Ishikawa (cell line): ENCODE measurements at regions not wholly inside any gene's neighbourhood (a gene's known extent, or its start where the extent isn't known, plus 50 kb on each side); places are given as distances from the start of the nearest gene placed in this dataset.

Source experiments
- CREB1 ChIP-seq: IDR thresholded peaks from 2 replicates; pipeline ENCODE4 v1.6.1; 2012; ENCODE audit warnings: low read depth
- EGR1 ChIP-seq: IDR thresholded peaks from 2 replicates; pipeline ENCODE4 v1.6.1; 2012
- NFIC ChIP-seq: IDR thresholded peaks from 2 replicates; pipeline ENCODE4 v1.6.1; 2012
- RAD21 ChIP-seq: IDR thresholded peaks from 2 replicates; pipeline ENCODE4 v1.6.1; 2012; ENCODE audit warnings: low read depth
- TAF1 ChIP-seq: IDR thresholded peaks from 2 replicates; pipeline ENCODE4 v1.6.1; 2012; ENCODE audit warnings: low read depth, mild to moderate bottlenecking
- YY1 ChIP-seq: IDR thresholded peaks from 2 replicates; pipeline ENCODE4 v1.6.1; 2012; ENCODE audit warnings: low read depth
- TF ChIP-seq, protein P1 (sequence below): IDR thresholded peaks from 2 replicates; pipeline ENCODE4 v1.6.1; 2012
- TF ChIP-seq, protein P2 (sequence below): IDR thresholded peaks from 2 replicates; pipeline ENCODE4 v1.6.1; 2012; ENCODE audit warnings: low read depth, mild to moderate bottlenecking
- TF ChIP-seq, protein P3 (sequence below): IDR thresholded peaks from 2 replicates; pipeline ENCODE4 v1.6.1; 2012

DNA sequence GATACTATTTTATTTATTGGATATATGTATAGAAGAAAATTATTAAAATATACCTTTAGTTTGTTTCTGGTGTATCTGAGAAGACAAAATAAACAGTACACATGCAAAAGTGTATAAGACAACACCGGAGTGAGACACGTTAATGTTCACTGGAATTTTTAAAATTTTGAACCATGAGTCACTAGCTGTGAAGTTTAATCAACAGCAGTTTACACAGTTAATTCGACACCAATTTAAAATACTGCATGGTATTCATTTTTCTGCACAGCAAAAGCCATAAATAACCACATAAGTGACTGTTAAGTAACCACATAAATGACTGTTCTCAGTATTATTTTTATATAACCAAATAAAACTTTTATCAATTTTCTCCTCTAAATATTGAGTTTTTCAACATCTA lies 418.7 kb upstream of the NBEA start:
- TF ChIP-seq, protein P1, sequence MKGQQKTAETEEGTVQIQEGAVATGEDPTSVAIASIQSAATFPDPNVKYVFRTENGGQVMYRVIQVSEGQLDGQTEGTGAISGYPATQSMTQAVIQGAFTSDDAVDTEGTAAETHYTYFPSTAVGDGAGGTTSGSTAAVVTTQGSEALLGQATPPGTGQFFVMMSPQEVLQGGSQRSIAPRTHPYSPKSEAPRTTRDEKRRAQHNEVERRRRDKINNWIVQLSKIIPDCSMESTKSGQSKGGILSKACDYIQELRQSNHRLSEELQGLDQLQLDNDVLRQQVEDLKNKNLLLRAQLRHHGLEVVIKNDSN = no peak
- TF ChIP-seq, protein P2, sequence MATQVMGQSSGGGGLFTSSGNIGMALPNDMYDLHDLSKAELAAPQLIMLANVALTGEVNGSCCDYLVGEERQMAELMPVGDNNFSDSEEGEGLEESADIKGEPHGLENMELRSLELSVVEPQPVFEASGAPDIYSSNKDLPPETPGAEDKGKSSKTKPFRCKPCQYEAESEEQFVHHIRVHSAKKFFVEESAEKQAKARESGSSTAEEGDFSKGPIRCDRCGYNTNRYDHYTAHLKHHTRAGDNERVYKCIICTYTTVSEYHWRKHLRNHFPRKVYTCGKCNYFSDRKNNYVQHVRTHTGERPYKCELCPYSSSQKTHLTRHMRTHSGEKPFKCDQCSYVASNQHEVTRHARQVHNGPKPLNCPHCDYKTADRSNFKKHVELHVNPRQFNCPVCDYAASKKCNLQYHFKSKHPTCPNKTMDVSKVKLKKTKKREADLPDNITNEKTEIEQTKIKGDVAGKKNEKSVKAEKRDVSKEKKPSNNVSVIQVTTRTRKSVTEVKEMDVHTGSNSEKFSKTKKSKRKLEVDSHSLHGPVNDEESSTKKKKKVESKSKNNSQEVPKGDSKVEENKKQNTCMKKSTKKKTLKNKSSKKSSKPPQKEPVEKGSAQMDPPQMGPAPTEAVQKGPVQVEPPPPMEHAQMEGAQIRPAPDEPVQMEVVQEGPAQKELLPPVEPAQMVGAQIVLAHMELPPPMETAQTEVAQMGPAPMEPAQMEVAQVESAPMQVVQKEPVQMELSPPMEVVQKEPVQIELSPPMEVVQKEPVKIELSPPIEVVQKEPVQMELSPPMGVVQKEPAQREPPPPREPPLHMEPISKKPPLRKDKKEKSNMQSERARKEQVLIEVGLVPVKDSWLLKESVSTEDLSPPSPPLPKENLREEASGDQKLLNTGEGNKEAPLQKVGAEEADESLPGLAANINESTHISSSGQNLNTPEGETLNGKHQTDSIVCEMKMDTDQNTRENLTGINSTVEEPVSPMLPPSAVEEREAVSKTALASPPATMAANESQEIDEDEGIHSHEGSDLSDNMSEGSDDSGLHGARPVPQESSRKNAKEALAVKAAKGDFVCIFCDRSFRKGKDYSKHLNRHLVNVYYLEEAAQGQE = no peak
- TF ChIP-seq EGR1 = no peak
- no peak for TF ChIP-seq NFIC
- TF ChIP-seq YY1 = no peak
- TF ChIP-seq RAD21 = no peak
- TF ChIP-seq TAF1 = no peak
- TF ChIP-seq CREB1 = no peak
- TF ChIP-seq, protein P3, sequence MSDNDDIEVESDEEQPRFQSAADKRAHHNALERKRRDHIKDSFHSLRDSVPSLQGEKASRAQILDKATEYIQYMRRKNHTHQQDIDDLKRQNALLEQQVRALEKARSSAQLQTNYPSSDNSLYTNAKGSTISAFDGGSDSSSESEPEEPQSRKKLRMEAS = no peak
